Chondrocyte (in vitro differentiated cells): ENCODE measurements at regions not wholly inside any gene's neighbourhood (a gene's known extent, or its start where the extent isn't known, plus 50 kb on each side); places are given as distances from the start of the nearest gene placed in this dataset.
"Not testable (repeated sequence)": the region's sequence is repeated elsewhere in the genome, so short reads cannot be mapped to it uniquely, and the experiment has no call there.

Experiments
- DNase-seq: peaks from one replicate; pipeline ENCODE4 v3.0.0; 2021; ENCODE audit warnings: mixed read lengths, low spot score
- H3K27ac Mint-ChIP-seq: one replicate; pipeline ENCODE4 v1.8.0; 2021; ENCODE audit warnings: mild to moderate bottlenecking, moderate library complexity, mixed read lengths; ENCODE audit not compliant: unreplicated experiment
- H3K27me3 Mint-ChIP-seq: 2 replicates; pipeline ENCODE4 v1.8.0; 2021; ENCODE audit warnings: low read depth, mixed read lengths
- H3K36me3 Mint-ChIP-seq: 2 replicates; pipeline ENCODE4 v1.8.0; 2021; ENCODE audit warnings: low read depth, mixed read lengths
- H3K4me1 Mint-ChIP-seq: 2 replicates; pipeline ENCODE4 v1.8.0; 2021; ENCODE audit warnings: low read depth, mild to moderate bottlenecking, mixed read lengths
- H3K4me3 Mint-ChIP-seq: one replicate; pipeline ENCODE4 v1.8.0; 2021; ENCODE audit warnings: mild to moderate bottlenecking, moderate library complexity, mixed read lengths; ENCODE audit not compliant: unreplicated experiment
- H3K9me3 Mint-ChIP-seq: 2 replicates; pipeline ENCODE4 v1.8.0; 2021; ENCODE audit warnings: low read depth, mixed read lengths
- CTCF ChIP-seq: fragments of 200-600 bp; sonication (generic); IDR thresholded peaks from 2 replicates; pipeline ENCODE4 v1.5.0; 2021; ENCODE audit warnings: antibody characterized with exemption, mild to moderate bottlenecking, moderate library complexity

GRCh38 chr20:30579824-30580438, 677.5 kb upstream of the DEFB115 start:
- H3K36me3 Mint-ChIP-seq, H3K4me1 Mint-ChIP-seq, H3K27ac Mint-ChIP-seq, H3K4me3 Mint-ChIP-seq, H3K27me3 Mint-ChIP-seq, DNase-seq: not testable (repeated sequence)
- H3K9me3 Mint-ChIP-seq = peaks cover 25% of the 10 kb centered on the region

- H3K27me3 Mint-ChIP-seq, H3K27ac Mint-ChIP-seq, H3K4me3 Mint-ChIP-seq, DNase-seq, H3K36me3 Mint-ChIP-seq, H3K4me1 Mint-ChIP-seq: not testable (repeated sequence)
- H3K9me3 Mint-ChIP-seq = peaks cover 22% of the 10 kb centered on the region
Measured at GRCh38 chr20:30581839-30582238, 675.6 kb upstream of the DEFB115 start.

DNA sequence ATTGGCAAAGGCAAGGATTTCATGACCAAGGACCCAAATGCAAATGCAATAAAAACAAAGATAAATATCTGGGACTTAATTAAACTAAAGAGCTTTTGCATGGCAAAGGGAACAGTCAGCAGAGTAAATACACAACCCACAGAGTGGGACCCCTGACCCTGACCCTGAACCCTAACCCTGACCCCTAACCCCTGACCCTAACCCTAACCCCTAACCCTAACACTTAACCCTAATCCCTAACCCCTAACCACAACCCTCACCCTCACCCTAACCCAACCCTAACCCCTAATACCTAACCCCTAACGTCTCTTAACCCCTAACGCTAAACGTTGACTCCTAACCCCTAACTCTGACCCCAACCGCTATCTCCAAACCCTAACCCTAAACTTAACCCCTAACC, 673.1 kb upstream of the DEFB115 start:
- not testable (repeated sequence) for H3K4me1 Mint-ChIP-seq, H3K27ac Mint-ChIP-seq, DNase-seq, H3K36me3 Mint-ChIP-seq, H3K27me3 Mint-ChIP-seq, H3K4me3 Mint-ChIP-seq
- peaks cover 31% of the 10 kb centered on the region for H3K9me3 Mint-ChIP-seq

DNA sequence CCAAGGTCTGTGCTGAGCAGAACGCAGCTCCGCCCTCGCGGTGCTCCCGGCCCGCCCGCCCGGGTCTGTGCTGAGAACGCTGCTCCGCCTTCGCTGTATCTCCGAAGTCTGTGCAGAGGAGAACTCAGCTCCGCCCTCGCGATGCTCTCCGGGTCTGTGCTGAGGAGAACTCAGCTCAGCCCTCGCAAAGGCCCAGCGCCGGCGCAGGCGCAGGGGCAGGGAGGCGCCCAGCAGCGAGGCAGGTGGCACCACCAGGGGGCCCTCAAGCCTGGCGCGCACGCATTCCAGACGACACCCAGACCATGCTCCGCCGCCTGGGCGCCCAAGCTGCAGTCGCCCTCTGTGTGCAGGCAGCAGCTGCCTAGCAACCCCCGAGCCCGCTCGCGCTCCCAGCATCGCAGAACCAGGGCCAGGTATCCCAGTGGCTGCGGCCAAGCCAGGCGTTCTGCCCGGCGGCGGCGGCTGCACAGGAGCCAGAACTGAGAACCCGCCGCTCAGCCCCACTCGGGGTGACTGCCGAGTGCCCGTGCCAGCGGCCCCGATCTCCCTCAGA, 672.1 kb upstream of the DEFB115 start:
- peaks cover 29% of the 10 kb centered on the region for H3K9me3 Mint-ChIP-seq
- not testable (repeated sequence) for H3K4me3 Mint-ChIP-seq, H3K36me3 Mint-ChIP-seq, H3K27ac Mint-ChIP-seq, H3K27me3 Mint-ChIP-seq, H3K4me1 Mint-ChIP-seq, DNase-seq

GRCh38 chr20:30586178-30586577, 671.3 kb upstream of the DEFB115 start:
- not testable (repeated sequence) for DNase-seq, H3K27ac Mint-ChIP-seq, H3K27me3 Mint-ChIP-seq, H3K4me3 Mint-ChIP-seq, H3K4me1 Mint-ChIP-seq, H3K36me3 Mint-ChIP-seq
- peaks cover 31% of the 10 kb centered on the region for H3K9me3 Mint-ChIP-seq

- Mint-ChIP-seq H3K36me3 (peaks cover 3% of the 10 kb centered on the region), H3K27me3 (no peaks in the 10 kb centered on the region), H3K4me1 (no peaks in the 10 kb centered on the region), H3K9me3 (peaks cover 31% of the 10 kb centered on the region), H3K27ac (no peak overlapping the region), H3K4me3 (no peak overlapping the region)
- no peak for DNase-seq
- no peak for TF ChIP-seq CTCF
Measured at GRCh38 chr20:30593572-30593971, 663.9 kb upstream of the DEFB115 start.

DNA sequence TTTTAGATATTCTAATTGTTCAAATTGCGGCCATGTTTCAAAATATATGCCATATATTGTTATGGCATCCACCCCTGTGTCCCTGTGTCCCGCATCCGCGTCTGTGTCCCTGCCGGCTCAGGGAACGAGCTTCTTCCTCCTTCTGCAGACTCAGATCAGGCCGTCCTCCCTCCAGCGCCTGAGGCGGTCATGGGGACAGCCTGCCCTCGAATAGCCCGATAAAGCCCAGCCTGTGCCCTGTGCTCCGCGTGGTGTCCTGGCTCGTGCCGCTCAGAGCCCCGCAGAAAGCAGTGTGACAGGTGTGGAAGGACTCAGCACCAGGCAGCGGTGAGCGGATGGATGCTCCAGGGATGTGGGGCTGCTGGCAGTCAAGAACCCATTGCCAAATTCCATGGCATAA, 663.4 kb upstream of the DEFB115 start:
- H3K4me1 Mint-ChIP-seq = no peaks in the 10 kb centered on the region
- H3K27me3 Mint-ChIP-seq = no peaks in the 10 kb centered on the region
- H3K36me3 Mint-ChIP-seq = peaks cover 3% of the 10 kb centered on the region
- no peak overlapping the region for H3K4me3 Mint-ChIP-seq
- peaks cover 28% of the 10 kb centered on the region for H3K9me3 Mint-ChIP-seq
- DNase-seq = no peak
- no peak overlapping the region for H3K27ac Mint-ChIP-seq
- no peak for TF ChIP-seq CTCF

GRCh38 chr20:30595698-30596097, 661.8 kb upstream of the DEFB115 start:
- Mint-ChIP-seq H3K4me3 (no peak overlapping the region), H3K9me3 (peaks cover 28% of the 10 kb centered on the region), H3K27me3 (no peaks in the 10 kb centered on the region), H3K27ac (no peak overlapping the region), H3K36me3 (peaks cover 3% of the 10 kb centered on the region), H3K4me1 (no peaks in the 10 kb centered on the region)
- no peak for DNase-seq
- TF ChIP-seq CTCF = no peak

- peaks cover 28% of the 10 kb centered on the region for H3K9me3 Mint-ChIP-seq
- not testable (repeated sequence) for H3K4me3 Mint-ChIP-seq, H3K36me3 Mint-ChIP-seq, H3K27me3 Mint-ChIP-seq, DNase-seq, H3K4me1 Mint-ChIP-seq, H3K27ac Mint-ChIP-seq
Measured at GRCh38 chr20:30597429-30597828, 660.0 kb upstream of the DEFB115 start.
